Natural killer cell treated with Interleukin-12 subunit alpha and Interleukin-12 subunit beta and Interleukin-15 and Interleukin-18, amount 100 ng/mL, for 72 hours (primary cell): ENCODE measurements at regions not wholly inside any gene's neighbourhood (a gene's known extent, or its start where the extent isn't known, plus 50 kb on each side); places are given as distances from the start of the nearest gene placed in this dataset.

ENCODE experiments used
- ATAC-seq, 2 donors: fragments of 150-1000 bp; cut with Tn5 transposase in 1 of 2; sonication (Bioruptor Pico), chemical (Tn5 transposase) in 1 of 2; 2 replicates each; pipeline ENCODE4 v1.10.0; 2021
- DNase-seq: peaks from one replicate; pipeline ENCODE4 v3.0.0; 2022; ENCODE audit warnings: low spot score
- H3K27ac Mint-ChIP-seq, 2 donors: 1 replicate in 1 of 2; 2 replicates in 1 of 2; pipeline ENCODE4 v1.8.0; 2022; ENCODE audit warnings: mixed read lengths in 2 of 2, mild to moderate bottlenecking in 1 of 2, moderate library complexity in 1 of 2
- H3K27me3 Mint-ChIP-seq, 2 donors: 1 replicate in 1 of 2; 2 replicates in 1 of 2; pipeline ENCODE4 v1.8.0; 2022; ENCODE audit warnings: mixed read lengths in 2 of 2
- H3K36me3 Mint-ChIP-seq: one replicate; pipeline ENCODE4 v1.8.0; 2022; ENCODE audit warnings: mixed read lengths
- H3K4me1 Mint-ChIP-seq, 2 donors: 1 replicate in 1 of 2; 2 replicates in 1 of 2; pipeline ENCODE4 v1.8.0; 2022; ENCODE audit warnings: low read depth in 2 of 2, mixed read lengths in 2 of 2, mild to moderate bottlenecking in 1 of 2
- H3K4me3 Mint-ChIP-seq: one replicate; pipeline ENCODE4 v1.8.0; 2022; ENCODE audit warnings: mixed read lengths
- H3K9me3 Mint-ChIP-seq: 2 replicates; pipeline ENCODE4 v1.8.0; 2022; ENCODE audit warnings: mixed read lengths

DNA sequence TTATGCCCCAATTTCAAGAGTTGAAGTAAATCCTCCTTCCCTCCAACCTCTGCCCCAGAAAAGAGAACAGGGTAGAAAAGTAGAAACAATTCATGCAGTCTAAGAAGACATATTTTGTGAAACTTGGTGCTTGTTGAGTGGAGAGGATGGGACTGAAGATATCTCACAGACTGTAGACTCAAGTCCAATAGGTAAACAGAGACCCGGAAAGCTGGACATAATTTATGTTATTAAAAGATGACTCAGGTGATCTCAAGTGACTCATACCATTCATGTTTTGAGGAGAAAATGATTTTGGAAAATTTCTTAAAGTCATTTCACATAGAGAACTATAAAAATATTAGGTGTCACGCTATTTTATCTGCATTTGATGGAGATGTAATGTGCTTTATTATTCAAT lies 203.1 kb upstream of the SOX9 start:
- Mint-ChIP-seq H3K4me3 (no peak overlapping the region), H3K36me3 (no peaks in the 10 kb centered on the region), H3K27ac (no peak overlapping the region), H3K4me1 (peaks cover 4 to 7% of the 10 kb centered on the region in 2 donors), H3K9me3 (peaks cover 4% of the 10 kb centered on the region), H3K27me3 (no peaks in the 10 kb centered on the region)
- DNase-seq (no peak), ATAC-seq (no peak)

DNA sequence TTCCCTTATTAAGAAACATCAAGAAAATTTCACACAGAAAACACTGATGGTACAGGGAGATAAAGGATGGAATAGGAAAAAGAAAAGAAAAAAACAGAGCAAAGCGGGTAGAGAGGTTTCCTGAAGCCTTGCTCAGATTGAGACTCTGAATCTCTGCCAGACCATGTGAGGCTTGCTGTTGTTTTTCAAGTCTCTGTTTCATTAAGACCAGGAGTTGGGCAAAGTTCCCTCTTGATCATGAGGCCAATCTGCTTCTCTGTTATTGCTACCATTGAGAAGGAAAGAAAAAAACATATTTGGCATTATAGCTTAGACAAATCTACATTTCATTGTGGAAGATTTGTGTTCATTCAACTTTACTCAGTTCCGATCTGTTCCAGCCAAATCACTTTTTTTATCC lies 201.6 kb upstream of the SOX9 start:
- ATAC-seq (no peak), DNase-seq (no peak)
- no peaks in the 10 kb centered on the region for H3K36me3 Mint-ChIP-seq
- H3K9me3 Mint-ChIP-seq = peaks cover 6% of the 10 kb centered on the region
- no peak overlapping the region for H3K4me3 Mint-ChIP-seq
- H3K27me3 Mint-ChIP-seq = no peaks in the 10 kb centered on the region
- peaks cover 4 to 7% of the 10 kb centered on the region in 2 donors for H3K4me1 Mint-ChIP-seq
- no peak overlapping the region for H3K27ac Mint-ChIP-seq

DNA sequence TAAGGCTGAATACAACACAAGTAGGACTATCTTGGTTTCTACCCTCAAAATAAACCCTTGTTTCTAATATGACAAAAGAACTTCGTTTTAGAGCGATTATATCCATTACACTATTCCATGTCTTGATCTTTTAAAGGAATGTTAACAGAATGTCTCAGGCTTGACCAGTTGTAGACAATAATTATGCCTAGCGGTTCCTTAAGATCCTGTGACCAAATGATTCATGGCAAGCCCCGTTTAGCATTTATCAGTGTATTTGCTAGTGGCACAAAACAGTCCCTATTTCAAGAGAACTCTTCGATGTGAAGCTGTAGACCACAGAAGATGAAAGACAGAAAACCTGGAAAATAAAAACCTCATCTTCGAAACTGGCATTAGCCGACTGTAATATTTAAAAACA lies 200.9 kb upstream of the SOX9 start:
- Mint-ChIP-seq H3K4me1 (peaks cover 4 to 7% of the 10 kb centered on the region in 2 donors), H3K9me3 (peaks cover 7% of the 10 kb centered on the region), H3K36me3 (no peaks in the 10 kb centered on the region), H3K4me3 (no peak overlapping the region), H3K27me3 (no peaks in the 10 kb centered on the region), H3K27ac (no peak overlapping the region)
- ATAC-seq = no peak
- no peak for DNase-seq

DNA sequence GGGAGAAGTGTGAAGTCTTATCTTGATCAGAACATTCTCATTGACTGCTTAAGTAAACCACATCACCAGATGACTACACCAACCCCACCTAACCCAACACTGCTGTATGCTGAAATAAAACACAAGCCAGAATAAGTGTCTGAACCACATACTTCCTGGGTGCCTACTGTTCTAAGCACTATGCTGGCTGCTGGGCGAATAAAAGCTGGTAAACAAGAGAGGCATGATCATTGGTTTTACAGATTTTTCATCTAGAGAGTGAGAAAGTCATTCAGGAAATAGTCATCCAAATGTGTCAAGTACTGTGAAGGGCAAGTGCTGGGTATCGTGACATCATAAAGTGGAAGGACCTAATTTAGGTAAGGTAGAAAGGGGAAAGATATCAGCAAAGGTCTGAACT lies 199.0 kb upstream of the SOX9 start:
- no peak overlapping the region for H3K27ac Mint-ChIP-seq
- H3K4me1 Mint-ChIP-seq = peaks cover 4 to 7% of the 10 kb centered on the region in 2 donors
- no peaks in the 10 kb centered on the region for H3K36me3 Mint-ChIP-seq
- peak; percentile 65 to 89 for ATAC-seq
- peaks cover 7% of the 10 kb centered on the region for H3K9me3 Mint-ChIP-seq
- DNase-seq = no peak
- no peak overlapping the region for H3K4me3 Mint-ChIP-seq
- H3K27me3 Mint-ChIP-seq = no peaks in the 10 kb centered on the region

DNA sequence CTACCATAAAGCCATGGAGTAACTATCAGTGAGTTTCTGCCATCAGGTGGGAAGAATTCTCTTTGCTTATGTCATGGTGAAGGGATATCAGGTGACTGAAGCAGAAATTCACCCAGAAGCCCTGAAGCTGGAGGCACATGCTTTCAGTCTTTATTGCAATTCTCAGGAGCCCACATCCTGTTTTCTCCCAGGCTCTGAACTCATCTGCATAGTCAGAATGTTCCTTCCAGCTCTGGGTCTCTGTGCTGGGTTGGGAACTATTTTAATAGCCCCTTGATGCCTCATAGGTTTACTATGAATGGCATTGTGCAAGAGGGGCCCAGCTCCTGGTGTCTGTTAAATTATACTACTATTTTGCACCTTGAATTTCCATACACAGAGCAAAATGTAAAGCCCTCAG lies 198.4 kb upstream of the SOX9 start:
- DNase-seq (no peak), ATAC-seq (no peak)
- Mint-ChIP-seq H3K4me3 (no peak overlapping the region), H3K4me1 (peaks cover 4 to 7% of the 10 kb centered on the region in 2 donors), H3K27me3 (no peaks in the 10 kb centered on the region), H3K9me3 (peaks cover 7% of the 10 kb centered on the region), H3K27ac (no peak overlapping the region), H3K36me3 (no peaks in the 10 kb centered on the region)

DNA sequence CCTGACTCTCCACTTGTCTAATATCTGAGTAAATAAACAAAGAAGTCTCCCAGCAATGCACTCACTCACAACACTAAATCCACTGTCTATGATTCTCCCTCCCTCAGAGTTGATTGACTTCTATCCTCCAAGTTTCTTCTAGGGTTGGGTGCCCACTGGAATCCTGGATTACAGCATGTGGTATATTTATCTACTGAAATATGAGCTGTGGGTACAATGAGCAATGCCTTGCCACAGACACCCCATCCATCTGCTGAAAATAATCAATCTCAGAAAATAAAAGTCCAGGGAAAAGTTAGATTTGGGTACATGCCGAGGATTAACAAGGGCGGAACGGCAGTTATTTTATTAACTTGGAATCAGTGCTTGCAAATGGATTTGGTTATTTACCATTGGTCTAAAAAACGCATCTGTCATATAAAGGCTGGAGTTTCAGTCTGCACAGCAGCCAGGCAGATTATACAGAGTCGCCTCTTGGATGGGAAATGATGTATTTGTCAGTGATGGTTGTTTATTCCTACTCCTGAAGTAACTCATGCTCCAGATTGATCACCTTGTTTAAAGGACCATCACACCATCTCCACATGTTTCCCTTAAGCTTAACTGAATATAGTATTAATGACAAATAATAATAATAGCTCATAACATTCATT lies 193.9 kb upstream of the SOX9 start:
- peaks cover 2 to 4% of the 10 kb centered on the region in 2 donors for H3K4me1 Mint-ChIP-seq
- H3K36me3 Mint-ChIP-seq = no peaks in the 10 kb centered on the region
- ATAC-seq = no peak

DNA sequence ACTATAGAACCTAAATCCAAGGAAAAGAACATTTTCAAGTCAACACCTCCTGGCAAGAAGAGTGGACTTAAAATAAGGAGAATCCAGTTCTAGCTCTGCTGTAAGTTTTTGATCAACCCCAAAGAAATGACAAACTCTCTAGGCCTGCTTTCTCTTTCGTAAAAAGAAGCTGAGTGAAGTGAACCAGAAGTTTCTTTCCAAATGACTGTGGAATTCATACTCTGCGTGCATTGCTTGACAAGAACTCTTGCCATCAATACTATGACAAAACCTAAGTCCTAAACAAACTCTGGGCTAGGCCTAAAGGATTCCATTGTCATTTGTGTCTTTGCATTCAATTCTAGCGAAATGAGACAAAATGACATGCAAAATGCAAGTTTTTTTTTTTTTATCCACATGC lies 187.5 kb upstream of the SOX9 start:
- H3K27me3 Mint-ChIP-seq = no peaks in the 10 kb centered on the region

More for the DNA sequence above, 193.9 kb upstream of the SOX9 start:
- DNase-seq = no peak
- Mint-ChIP-seq H3K9me3 (peaks cover 9% of the 10 kb centered on the region), H3K4me3 (no peak overlapping the region), H3K27me3 (no peaks in the 10 kb centered on the region), H3K27ac (no peak overlapping the region)

DNA sequence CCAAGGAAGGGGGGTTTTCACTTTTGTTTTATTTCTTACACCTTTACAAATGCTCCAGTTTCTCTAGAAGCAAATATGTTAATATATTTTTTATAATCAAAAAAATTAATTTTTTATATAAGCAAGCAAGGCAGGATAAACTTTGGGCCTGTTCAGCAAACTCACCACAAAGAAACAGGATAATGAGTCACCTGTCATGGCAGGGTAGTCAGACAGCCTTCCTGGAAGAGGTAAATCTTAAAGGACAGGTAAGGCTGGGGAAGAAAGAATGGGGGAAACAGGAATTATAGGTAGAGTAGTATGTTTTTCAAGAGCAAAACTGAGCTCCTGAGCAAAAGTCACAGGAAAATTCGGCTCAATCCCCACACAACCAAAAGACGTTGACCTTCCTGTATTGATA lies 186.3 kb upstream of the SOX9 start:
- Mint-ChIP-seq H3K36me3 (no peaks in the 10 kb centered on the region), H3K27ac (no peak overlapping the region), H3K4me3 (no peak overlapping the region), H3K4me1 (no peaks in the 10 kb centered on the region), H3K9me3 (peaks cover 3% of the 10 kb centered on the region), H3K27me3 (no peaks in the 10 kb centered on the region)
- no peak for ATAC-seq
- DNase-seq = no peak

More for the DNA sequence above, 187.5 kb upstream of the SOX9 start:
- Mint-ChIP-seq H3K36me3 (no peaks in the 10 kb centered on the region), H3K4me1 (no peaks in the 10 kb centered on the region), H3K4me3 (no peak overlapping the region), H3K9me3 (peaks cover 3% of the 10 kb centered on the region), H3K27ac (no peak overlapping the region)
- DNase-seq (no peak), ATAC-seq (no peak)

DNA sequence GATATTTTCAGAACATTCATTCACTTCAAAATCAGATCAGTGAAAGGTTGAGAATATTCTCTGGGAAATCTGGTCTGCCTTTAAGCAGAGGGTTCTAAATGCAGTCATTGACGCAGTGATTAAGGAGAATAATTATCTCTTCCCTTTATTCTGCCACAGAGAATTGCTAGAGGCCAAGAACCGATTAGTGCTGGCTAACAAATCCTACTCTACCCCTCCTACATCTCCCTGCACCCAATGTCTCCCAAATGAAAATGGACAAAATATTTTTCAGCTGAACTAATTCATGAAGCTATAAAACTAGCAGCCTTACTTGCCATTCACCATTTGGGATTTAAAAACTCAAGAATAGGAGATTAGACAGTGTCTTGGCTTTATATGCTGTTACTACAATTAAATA lies 185.5 kb upstream of the SOX9 start:
- Mint-ChIP-seq H3K27ac (no peak overlapping the region), H3K4me1 (no peaks in the 10 kb centered on the region), H3K4me3 (no peak overlapping the region), H3K9me3 (peaks cover 7% of the 10 kb centered on the region), H3K36me3 (no peaks in the 10 kb centered on the region), H3K27me3 (no peaks in the 10 kb centered on the region)
- DNase-seq (no peak), ATAC-seq (no peak)

DNA sequence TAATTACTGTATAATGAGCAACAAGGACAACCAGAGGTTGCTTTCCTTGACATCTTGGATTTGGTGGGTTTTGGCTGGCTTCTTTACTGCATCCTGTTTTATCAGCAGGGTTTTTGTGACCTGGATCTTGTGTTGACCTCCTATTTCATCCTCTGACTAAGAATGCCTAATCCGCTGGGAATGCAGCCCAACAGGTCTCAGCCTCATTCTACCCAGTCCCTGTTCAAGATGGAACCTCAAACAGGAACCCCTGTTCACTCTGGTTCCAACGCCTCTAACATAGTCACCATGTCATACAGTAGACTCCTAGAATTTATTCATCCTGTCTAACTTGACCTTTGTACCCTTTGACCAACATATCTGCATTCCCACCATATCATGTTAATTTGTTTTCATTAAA lies 183.8 kb upstream of the SOX9 start:
- Mint-ChIP-seq H3K27me3 (no peaks in the 10 kb centered on the region), H3K4me1 (no peaks in the 10 kb centered on the region), H3K4me3 (no peak overlapping the region), H3K27ac (no peak overlapping the region), H3K9me3 (peaks cover 4% of the 10 kb centered on the region), H3K36me3 (no peaks in the 10 kb centered on the region)
- ATAC-seq = no peak
- DNase-seq = no peak

DNA sequence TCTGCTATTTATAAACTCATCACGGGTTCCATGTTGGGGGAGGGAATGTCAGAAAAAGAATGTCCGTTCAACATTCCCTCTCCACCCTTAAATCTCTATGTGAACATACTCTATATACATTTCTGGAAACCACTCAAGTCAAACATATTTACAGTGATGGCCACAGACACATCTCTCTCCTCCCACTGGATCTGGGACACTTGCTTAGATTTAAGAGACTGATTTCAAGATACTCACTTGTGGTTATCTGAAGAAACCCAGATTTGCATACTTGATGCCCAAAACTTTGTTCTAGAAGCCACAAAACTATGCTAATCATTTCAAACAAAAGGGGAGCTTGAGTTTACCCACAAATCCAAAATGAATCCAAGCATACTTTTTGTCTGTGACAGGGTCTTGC lies 182.9 kb upstream of the SOX9 start:
- no peaks in the 10 kb centered on the region for H3K4me1 Mint-ChIP-seq
- no peaks in the 10 kb centered on the region for H3K36me3 Mint-ChIP-seq
- H3K27ac Mint-ChIP-seq = no peak overlapping the region
- H3K4me3 Mint-ChIP-seq = no peak overlapping the region
- ATAC-seq (no peak), DNase-seq (no peak)
- H3K27me3 Mint-ChIP-seq = no peaks in the 10 kb centered on the region
- peaks cover 4% of the 10 kb centered on the region for H3K9me3 Mint-ChIP-seq

DNA sequence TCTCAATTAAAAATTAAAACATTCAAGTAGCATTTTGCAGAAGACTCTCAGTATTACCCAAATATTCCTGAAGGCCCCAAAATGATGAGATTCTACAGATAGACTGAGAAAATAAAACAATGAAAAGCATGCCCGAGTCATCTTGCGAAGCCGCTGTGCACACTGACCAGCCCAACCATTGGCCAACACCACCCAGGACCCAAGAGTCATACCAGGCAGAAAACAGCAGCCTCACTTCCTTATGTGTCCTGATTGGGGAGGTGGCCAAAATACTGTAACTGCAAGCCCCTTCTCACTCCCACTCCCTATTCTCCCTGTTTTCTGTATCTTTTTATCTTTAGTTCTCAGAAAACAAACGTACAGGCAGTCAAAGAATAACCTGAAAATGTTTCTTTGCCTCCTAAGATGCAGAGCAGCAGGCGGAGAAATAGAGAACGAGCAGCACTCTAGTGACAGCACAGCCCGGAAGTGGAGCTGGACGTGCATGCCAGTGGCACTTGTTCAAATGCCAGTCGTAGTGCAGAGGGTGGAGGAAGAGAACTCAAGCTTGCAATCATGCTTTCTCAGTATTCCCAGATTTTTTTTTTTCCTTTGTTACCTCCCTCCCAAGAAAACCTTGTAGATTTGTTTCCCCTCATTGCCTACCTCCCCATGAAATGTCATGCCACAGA lies 182.3 kb upstream of the SOX9 start:
- no peak for DNase-seq
- Mint-ChIP-seq H3K27ac (no peak overlapping the region), H3K4me3 (no peak overlapping the region), H3K27me3 (no peaks in the 10 kb centered on the region), H3K9me3 (peaks cover 4% of the 10 kb centered on the region), H3K4me1 (no peaks in the 10 kb centered on the region), H3K36me3 (no peaks in the 10 kb centered on the region)
- no peak for ATAC-seq

DNA sequence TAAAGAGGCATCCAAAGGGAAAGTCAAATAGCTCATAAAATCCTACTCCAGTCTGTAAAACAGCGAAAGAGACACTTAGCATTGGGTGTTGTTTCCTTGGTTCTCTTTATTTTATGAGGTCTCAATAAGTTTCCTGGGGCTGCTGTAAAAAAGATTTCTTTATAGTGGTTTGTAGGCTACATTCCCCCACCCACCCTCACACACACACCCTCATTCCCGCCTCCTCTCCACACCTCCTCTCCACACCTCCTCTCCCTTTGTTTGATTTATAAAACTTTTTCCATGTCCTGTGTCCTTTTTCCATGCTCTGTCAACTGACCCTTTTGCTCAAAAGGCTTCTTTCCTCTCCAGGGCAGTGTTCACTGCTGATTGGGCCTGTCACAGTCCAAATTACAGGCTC lies 178.9 kb upstream of the SOX9 start:
- DNase-seq = no peak
- peaks cover 11% of the 10 kb centered on the region for H3K9me3 Mint-ChIP-seq
- no peaks in the 10 kb centered on the region for H3K27me3 Mint-ChIP-seq
- ATAC-seq = no peak
- H3K4me3 Mint-ChIP-seq = no peak overlapping the region
- no peaks in the 10 kb centered on the region for H3K4me1 Mint-ChIP-seq
- H3K27ac Mint-ChIP-seq = no peak overlapping the region
- H3K36me3 Mint-ChIP-seq = no peaks in the 10 kb centered on the region

DNA sequence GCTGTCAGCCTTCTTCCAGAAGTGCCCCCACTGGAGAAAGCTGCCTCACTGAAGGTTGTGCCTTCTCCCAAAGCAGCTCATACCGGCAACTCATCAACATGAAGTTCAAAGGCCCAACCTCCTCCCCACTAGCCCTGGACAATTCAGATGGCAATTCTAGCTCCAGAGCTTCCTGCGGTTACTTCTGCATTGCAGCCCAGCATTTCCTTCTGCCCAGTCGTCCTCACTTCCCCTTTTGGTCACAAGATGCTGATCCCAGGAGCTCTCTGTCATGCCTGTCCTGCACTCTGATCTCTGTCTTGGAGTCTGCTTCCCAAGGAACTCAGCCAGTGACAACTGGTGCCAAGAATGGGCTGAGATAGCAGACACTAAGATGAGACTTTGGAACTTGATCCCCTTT lies 178.2 kb upstream of the SOX9 start:
- DNase-seq (no peak), ATAC-seq (no peak)
- no peaks in the 10 kb centered on the region for H3K4me1 Mint-ChIP-seq
- no peaks in the 10 kb centered on the region for H3K27me3 Mint-ChIP-seq
- no peaks in the 10 kb centered on the region for H3K36me3 Mint-ChIP-seq
- H3K27ac Mint-ChIP-seq = no peak overlapping the region
- H3K4me3 Mint-ChIP-seq = no peak overlapping the region
- H3K9me3 Mint-ChIP-seq = peaks cover 16% of the 10 kb centered on the region
